NCI-H526 (cell line): ENCODE measurements at regions not wholly inside any gene's neighbourhood (a gene's known extent, or its start where the extent isn't known, plus 50 kb on each side); places are given as distances from the start of the nearest gene placed in this dataset.

Experiments
- DNase-seq, 2 experiments: peaks; one replicate each; lab custom pipeline; 2025; lab: John Stamatoyannopoulos, UW

DNA sequence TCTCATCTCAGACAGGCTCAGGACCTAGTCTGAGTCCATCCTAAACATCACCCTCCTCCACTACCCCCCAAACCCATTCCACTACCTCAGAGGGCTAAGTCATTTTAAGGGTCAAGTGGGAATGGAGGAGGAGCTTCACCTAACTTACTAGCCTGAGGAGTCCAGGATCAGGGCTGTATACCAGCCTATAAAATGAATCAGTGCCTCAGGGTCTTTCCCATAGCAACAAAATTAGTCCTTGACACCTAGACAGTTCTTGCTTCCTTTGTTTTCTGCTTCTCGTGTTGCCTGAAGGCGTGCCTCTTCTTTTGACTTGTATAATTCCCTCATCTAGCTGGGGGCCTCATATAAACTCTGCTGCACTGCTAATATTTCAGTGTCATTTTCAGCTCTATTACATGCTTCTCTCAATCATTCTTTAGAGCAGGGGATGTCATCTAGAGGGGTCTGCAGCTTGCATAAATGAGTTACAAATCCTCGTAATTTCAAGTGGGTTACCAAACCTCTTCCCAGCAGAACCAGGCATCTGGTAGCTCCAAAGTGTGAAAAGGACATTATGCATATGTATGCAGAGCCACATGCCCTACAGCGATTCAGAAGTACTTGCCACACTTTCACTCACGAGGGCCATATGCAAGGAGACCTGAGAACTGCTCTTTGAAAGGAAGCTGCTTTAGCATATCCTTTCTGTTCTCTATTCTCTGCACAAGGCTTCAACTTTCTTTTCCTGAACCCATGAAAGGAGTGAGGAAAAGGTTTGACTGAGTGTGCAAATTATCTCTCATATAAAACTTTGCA, 311.7 kb upstream of the SEMA6D start:
- no peak for DNase-seq

DNA sequence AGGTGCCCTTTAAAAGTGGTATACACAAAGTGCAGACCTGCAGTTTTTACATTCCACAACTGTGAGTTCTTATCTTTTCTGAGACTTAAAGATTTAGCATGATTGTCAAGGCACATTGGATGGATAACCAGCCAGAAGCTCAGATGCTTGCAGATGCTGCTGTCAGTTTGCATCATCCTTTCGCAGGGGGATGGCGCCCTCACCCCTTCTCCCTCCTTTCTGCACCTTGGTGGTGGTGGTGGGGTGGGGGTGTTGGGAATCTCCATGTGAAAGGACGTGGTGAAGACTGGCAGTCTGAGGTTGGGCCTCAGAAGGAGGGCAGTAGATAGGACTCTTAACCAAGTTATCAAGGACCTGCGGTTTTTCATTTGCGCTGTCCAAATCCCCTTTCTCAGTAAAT, 309.6 kb upstream of the SEMA6D start:
- no peak for DNase-seq

DNA sequence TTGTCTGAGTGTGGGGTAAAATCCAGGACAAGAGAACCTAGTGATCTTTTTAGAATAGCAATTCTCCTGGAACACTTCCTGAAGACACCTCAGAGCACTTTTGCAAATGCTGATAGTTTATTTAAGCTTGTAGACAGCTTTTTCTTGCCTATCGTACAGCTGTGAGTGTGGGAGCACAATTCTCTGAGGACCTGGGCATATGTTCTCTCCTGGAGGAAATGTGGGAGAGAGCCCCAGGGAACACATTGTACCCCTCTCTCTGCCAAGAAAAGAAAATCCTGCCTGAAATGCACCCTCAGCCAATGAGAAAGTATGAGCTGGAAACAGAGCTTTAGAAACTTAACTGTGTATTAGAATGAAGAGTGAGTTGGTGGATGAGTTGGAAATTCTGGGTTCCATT, 308.3 kb upstream of the SEMA6D start:
- DNase-seq, result no peak

DNA sequence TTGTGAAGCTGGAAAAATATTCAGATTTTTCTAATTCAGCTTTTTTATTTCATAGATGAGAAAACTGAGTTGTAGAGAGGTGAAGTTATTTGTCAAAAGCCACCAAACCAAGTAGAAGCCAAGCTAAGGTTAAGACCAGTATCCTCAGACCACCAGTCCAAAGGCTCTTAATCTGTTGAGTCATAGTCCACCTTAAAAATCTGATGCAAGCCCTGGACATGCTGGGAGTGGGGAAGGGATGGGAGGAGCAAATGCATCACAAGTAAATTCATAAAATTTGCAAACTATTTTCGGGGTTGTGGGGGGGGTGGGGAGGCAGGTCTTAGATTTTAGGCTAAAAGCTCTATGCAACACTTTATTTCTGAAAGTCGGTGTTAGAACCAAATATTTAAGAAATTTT, 307.7 kb upstream of the SEMA6D start:
- no peak for DNase-seq

DNA sequence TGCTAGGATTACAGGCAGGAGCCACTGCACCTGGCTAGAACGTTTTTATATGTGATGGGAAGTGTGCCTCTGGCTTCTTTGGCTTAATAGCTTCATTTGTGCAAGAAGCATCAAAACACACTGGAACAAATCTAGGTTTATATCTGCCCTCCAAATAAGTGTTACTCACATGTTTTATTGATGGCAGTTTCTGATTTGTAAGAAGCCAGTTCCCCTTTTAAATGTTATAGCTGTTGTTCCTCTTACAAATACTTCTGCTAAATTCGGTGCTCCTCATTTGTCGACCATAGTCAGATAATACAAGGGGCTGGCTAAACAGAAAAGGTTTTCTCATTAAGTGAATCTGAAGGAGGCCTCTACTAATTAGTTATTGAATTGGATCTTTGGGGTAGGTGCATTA, 307.1 kb upstream of the SEMA6D start:
- no peak for DNase-seq

DNA sequence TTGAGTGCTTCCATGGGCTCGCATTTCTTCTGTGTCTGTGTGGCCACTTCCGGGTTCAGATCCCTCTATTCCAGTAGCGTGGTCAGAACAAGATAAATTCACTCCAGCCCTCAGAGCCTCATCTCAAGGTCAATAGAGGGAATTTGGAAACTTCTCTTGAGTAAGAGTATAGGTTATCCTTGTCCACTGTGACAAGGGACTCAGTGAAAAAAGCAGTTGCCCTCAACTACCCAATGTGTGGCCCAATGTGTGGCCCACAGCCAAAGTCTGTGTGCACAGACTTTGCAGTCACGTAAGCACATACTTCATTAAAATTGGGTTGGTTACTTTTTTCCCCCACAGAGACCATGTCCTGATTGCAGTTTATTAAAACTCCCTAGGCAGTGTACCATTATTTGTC, 305.6 kb upstream of the SEMA6D start:
- DNase-seq, result no peak

DNA sequence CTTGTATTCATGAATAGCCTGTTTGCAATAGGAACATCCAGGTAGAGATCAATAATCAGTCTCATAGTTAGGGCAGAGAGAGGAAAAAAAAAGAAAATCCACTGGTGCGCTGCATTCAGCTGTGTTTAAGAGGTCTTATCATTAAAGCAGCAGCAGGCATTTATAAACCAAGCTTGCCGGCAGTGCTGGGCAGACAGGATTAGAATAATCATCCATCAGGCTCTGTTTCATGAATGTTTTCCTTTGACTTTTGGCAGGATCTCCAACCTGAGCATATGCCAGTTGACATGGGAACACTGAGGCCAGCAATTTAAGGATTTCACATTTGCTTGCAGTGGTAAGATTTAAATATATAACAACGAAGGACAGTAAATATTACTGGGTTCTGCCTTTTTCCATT, 305.2 kb upstream of the SEMA6D start:
- no peak for DNase-seq

DNA sequence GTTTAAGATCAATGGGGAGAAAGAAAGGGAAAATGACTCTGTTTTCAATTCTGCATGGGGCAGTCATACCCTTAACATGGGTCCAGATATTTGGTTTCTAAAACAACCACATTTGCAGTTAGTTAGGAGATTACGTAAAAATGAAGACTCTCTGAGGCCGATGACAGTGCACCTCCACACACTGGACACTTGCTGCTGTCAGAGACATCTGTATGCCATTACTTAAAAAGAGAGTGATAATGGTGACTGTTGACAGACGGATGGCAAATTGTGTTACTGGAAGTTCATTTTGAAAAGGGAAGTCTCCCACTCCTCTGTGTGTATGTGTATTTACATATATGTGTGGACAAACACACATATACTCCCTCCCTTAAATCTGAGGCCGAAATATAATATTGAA, 304.5 kb upstream of the SEMA6D start:
- no peak for DNase-seq

DNA sequence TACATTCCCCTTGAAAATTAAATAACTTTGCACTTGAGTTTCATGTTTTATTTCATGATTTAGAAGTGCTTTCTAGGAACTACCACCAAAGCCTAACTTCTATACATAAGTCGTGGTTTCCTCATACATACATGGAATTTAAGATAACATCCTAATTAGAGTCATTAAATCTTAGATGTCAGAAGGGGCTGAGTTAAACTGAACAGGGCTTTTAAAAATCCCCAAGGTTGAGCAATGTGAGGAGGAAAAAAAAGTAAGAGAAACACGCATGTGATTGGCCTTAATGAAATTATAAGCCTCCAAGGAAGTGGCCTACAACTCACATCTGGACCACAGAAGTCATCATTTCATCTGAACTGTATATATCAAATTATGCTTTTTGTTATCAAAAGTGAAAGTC, 303.1 kb upstream of the SEMA6D start:
- DNase-seq, result no peak

DNA sequence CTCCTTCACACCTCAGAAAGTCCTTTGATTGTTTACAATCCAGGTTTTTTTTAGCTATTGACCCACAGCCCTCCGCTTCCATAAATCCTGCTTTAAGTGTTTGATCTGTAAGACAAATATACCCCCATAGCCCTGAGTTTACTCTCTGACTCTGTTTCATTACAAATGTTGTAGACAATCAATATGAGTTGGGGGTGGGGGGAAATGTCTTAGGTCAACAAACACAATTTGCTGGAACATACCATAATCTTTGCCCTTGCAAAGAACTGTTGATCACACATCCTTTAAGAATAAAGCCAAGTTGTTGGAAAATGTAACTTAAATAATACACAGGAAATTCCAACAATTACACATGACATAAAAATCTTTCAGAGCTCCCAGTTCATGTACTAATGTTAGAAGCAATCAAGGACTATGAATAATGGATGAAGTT, 301.8 kb upstream of the SEMA6D start:
- DNase-seq, result no peak

DNA sequence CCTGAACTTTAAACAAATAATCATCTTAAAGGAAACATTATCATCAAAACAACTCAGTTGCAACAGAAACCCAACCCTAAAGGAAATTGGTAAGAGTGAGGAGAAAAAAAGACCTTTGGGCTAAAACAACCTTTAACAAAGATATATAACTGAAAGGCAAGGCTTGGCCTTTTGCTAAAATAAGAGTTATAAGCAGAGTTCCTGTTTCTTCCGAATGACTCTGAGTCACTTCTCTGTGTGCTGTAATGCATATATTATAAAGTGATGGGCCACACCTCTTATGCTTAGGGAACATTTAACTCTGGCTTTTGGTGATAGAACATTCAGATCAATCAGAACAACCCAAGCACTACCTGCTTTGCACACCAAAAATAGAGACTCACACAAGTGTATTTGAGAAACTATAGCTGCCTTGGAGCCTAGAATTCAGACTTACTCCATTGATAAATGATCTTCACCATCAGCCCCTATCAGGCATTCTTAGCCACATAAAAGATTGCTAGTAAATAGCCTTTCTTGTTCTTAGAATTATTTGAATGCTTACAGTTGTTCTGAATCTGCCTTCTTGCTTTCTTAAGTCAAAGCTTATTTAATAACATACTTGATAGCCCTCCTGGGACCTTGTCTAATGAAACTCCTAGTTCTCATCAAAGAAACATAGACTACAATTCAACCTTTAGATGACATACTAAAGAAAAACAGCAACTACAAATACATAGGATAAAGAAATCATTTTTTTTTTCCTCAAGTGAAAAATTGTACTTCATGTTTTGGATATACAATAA, 294.2 kb upstream of the SEMA6D start:
- DNase-seq, result no peak

DNA sequence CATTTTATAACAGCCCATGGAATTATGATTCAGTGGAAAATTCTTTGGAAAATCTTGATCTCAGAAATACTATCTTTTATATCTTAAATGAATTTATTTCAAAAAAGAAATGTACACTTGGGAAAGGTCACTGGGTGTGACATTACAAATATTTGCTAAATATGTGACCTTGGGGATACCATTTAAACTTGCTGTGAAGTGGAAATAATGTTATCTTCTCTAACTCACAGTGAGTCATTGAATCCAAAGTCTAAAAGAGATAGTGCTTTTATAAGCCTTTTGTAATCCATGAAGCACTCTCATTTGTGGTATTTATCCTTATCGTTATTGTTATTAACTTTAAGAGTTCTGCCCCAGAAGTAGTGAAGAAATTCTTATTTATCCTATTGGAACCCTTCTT, 289.8 kb upstream of the SEMA6D start:
- no peak for DNase-seq

DNA sequence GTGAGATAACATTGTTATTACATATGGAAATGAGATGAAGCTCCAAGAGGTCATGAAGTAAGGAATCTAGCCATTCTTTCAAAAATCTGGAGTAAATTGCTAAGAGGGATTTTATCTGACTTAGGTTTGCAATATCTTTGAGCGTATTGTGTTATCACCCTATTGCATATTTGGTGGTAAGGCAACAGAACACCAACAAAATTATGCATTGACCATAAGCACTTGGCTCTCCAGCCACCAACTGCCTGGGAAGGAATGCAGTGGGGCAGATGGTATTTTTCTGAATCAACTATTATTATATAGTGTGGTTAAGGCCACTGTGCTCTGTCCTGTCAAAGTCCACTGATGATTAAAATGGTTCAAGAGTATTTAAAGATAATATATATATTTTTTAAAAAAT, 287.9 kb upstream of the SEMA6D start:
- DNase-seq, result no peak

DNA sequence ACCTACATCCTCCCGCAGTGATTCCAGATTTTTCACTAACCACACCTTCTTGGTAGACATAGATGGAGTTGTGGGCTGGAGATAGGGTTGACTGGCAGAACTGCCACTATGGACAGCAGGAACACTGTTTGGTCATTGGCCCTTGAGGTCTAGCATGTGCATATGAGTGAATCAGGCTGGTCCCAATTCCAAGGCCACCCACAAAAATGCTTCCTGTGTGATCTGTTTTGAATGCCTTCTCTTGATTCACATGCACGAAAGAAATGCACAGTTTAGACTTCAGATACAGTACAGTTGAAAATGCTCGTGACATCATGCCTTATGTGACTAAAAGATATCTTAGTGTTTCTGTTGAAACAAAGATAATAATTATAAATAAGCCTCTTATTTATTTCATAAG, 285.8 kb upstream of the SEMA6D start:
- DNase-seq, result no peak

DNA sequence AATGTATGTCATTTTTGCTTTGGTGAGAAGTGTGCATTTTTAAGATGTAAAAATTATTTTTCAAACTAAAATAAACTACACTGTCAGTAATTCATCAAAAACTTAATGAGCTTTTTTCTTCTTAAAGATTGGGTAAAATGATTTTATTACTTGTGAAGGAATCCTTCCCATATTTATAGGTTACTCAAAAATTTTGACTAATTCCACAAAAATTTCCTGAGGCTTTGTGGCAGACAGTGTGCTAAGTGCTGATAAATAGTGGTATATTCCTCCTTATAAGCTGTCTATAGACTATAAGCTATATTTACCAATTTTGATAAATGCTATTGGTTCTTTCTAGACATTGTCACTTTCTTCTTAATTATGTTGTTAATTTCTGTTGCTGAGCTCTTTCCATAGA, 284.5 kb upstream of the SEMA6D start:
- no peak for DNase-seq

DNA sequence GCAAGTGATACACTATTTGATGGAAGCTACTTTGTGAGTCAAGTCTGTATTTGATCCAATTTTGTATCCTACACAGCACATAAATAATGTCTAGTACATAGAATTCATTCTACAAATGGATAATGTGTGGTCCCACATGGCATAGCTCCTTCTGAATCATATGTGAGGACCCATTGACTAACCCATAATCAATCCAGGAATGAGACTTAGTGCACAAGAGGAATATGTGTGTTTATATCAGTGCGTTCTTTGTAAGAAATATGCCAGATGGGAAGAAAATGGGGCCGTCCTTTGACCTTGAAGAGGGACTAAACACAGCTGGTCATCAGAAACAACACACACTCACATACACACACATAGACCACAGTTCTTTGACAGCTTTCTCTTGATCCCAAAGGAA, 282.7 kb upstream of the SEMA6D start:
- DNase-seq, result no peak

DNA sequence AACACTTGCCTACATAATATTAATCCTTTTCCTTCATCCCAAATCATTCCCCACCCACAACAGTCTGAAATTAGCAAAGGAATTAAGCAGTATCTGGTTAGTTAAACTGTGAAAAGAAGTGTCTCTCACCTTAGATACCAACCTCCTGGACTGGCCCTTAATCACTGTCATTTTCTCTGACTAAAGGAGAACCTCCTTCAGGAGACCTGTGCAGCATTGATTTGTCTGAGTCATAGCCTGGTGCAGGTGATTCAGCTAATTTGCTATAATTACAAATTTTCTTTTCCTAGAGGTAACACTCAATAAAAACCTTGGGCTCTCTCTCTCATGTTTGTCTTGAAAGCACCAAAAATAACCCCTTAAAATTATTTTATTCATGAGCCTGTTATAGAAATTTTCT, 279.8 kb upstream of the SEMA6D start:
- no peak for DNase-seq

DNA sequence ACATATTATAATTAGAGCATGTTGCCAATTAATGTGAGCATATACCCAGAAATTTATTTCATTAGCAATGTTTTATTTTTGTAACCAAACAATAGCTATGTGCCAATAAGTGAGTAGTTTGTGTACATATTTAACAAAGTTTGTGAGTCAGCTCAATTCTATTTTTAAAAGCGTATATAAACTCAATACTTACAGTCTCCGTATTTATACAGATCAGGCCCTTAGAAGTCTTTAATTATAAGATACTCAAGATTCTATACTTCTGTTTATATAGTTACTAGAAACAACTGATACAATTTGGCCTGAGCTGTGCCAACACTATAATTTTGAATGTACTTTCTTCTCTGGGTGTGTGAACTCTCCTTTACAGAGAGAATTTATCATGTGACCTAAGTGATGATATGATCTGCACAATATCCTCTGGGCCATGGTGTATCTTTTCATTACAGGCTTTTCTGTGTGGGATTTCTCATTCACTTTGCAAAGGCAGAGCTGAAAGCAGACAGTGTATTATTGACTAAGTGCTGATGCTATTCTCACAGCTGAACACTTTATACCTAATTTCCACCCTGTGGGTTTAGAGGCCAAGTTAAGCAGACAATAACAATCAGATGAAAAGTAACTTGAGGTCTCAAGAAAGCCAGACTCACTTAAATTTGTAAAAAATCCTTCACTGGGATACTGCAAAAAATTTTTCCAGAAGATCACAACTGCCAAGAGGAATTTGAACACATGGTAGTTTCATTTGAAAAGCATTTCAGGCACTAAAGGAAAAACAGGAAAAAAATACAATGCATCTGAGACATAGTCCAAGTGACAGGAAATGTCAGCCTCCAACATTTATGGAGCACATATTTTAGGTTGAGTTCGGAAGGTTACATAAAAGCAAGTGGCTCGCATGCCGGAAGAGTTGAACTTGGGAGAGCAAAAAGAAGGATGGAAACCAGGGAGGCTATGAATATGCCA, 277.9 kb upstream of the SEMA6D start:
- DNase-seq, result no peak

DNA sequence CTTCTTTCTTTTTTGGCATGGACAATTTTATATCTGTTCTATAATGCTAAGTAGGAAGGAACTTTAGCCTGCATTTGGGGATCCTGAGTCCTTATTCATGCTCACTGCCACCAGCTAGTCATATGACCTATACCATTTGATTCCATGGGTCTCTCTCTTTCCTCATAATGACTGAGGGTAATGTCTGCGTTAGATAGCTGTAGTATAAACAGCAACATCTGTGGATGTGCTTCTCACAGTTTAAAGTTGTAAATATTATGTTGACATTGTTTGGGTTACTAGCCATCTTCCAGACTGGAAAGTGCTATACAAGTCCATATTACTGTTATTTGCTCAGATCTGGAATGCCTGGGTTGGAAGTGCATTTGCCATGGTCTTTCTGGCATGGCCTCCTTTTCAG, 274.9 kb upstream of the SEMA6D start:
- no peak for DNase-seq

DNA sequence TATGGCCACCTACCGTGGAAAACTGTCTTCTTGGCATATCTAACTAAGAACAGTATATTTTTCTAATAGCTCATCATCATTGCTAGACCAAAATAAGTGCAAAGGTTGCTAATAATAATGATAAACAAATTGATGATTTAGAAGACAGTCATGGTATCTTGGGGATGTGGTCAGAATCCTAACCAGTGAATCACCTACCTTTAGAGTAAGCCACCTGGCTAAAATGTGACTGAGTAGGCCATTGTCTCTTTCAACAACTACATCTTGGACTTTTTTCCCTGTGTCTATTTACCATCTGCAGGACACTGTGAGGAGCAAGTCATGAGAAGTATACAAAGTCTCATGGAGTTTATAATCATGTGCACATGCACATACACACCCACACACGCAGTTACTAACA, 273.5 kb upstream of the SEMA6D start:
- no peak for DNase-seq

DNA sequence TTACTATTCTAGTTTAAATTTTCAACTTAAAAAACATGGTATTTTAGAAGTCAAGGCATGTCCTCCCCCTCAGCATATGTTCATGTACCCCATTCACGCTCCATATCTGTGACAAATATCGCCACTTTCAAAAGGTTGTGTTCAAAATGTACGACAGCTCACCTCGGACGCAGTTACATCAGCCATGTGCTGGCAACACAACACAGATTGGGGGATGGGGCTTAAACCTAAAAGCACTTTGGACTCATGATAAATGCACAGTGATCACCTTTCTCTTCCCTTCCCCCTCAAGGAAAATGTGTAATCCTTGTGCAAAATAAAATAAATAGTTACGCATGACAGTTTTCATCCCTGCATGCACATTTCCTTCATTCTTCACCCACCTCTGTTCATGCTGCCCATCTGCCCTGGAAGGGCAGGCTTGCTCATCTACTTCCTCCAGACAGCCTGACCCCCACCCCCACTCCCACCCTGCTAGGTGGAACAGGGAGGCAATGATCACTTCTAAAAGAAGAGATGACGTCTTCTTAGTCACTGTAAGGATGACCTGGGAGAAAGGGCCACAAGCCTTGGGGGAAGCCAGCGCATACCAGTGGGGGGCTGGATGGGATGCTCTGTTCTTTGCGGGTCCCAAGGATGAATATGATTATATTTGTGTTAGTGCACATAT, 271.4 kb upstream of the SEMA6D start:
- no peak for DNase-seq
